HL-60 (cell line): ENCODE measurements at regions not wholly inside any gene's neighbourhood (a gene's known extent, or its start where the extent isn't known, plus 50 kb on each side); places are given as distances from the start of the nearest gene placed in this dataset.

Experiments
- DNase-seq, 2 experiments: peaks; one replicate each; pipeline ENCODE4 v3.0.0-alpha.2; 2010 to 2020; ENCODE audit warnings: low read depth in 1 of 2, low spot score in 1 of 2
- H3K27ac ChIP-seq: fragments of 250-450 bp; sonication (Bioruptor Pico); replicated peaks from 2 replicates; pipeline ENCODE4 v1.5.1; 2020; ENCODE audit warnings: mild to moderate bottlenecking, moderate library complexity
- H3K27me3 ChIP-seq: fragments of 250-450 bp; sonication (Bioruptor Pico); 2 replicates; pipeline ENCODE4 v1.5.1; 2021; ENCODE audit warnings: mild to moderate bottlenecking, moderate library complexity; ENCODE audit not compliant: insufficient read depth, poor library complexity, severe bottlenecking
- H3K4me3 ChIP-seq: replicated peaks from 2 replicates; pipeline ENCODE4 v1.5.1; 2011; ENCODE audit warnings: mild to moderate bottlenecking, control low read depth, low read length; ENCODE audit not compliant: insufficient read depth
- GABPA ChIP-seq: IDR thresholded peaks from 2 replicates; pipeline ENCODE4 v1.6.1; 2012; ENCODE audit warnings: low read depth
- POLR2AphosphoS5 ChIP-seq: IDR thresholded peaks from 2 replicates; pipeline ENCODE4 v1.6.1; 2012; ENCODE audit warnings: low read depth
- SPI1 ChIP-seq: IDR thresholded peaks from 2 replicates; pipeline ENCODE4 v1.6.1; 2012; ENCODE audit warnings: low read depth, mild to moderate bottlenecking, borderline replicate concordance
- TF ChIP-seq, protein P1 (sequence below): IDR thresholded peaks from 2 replicates; pipeline ENCODE4 v1.6.1; 2012; ENCODE audit warnings: low read depth; ENCODE audit not compliant: insufficient replicate concordance
- TF ChIP-seq, protein P2 (sequence below): IDR thresholded peaks from one replicate; pipeline ENCODE4 v1.5.1; 2011; ENCODE audit warnings: low read length, control low read depth, inconsistent platforms; ENCODE audit not compliant: insufficient read depth

- no peak for DNase-seq
- no peak for TF ChIP-seq SPI1
- TF ChIP-seq, protein P1, sequence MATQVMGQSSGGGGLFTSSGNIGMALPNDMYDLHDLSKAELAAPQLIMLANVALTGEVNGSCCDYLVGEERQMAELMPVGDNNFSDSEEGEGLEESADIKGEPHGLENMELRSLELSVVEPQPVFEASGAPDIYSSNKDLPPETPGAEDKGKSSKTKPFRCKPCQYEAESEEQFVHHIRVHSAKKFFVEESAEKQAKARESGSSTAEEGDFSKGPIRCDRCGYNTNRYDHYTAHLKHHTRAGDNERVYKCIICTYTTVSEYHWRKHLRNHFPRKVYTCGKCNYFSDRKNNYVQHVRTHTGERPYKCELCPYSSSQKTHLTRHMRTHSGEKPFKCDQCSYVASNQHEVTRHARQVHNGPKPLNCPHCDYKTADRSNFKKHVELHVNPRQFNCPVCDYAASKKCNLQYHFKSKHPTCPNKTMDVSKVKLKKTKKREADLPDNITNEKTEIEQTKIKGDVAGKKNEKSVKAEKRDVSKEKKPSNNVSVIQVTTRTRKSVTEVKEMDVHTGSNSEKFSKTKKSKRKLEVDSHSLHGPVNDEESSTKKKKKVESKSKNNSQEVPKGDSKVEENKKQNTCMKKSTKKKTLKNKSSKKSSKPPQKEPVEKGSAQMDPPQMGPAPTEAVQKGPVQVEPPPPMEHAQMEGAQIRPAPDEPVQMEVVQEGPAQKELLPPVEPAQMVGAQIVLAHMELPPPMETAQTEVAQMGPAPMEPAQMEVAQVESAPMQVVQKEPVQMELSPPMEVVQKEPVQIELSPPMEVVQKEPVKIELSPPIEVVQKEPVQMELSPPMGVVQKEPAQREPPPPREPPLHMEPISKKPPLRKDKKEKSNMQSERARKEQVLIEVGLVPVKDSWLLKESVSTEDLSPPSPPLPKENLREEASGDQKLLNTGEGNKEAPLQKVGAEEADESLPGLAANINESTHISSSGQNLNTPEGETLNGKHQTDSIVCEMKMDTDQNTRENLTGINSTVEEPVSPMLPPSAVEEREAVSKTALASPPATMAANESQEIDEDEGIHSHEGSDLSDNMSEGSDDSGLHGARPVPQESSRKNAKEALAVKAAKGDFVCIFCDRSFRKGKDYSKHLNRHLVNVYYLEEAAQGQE = no peak
- TF ChIP-seq GABPA = no peak
- TF ChIP-seq POLR2AphosphoS5 = no peak
- TF ChIP-seq, protein P2, sequence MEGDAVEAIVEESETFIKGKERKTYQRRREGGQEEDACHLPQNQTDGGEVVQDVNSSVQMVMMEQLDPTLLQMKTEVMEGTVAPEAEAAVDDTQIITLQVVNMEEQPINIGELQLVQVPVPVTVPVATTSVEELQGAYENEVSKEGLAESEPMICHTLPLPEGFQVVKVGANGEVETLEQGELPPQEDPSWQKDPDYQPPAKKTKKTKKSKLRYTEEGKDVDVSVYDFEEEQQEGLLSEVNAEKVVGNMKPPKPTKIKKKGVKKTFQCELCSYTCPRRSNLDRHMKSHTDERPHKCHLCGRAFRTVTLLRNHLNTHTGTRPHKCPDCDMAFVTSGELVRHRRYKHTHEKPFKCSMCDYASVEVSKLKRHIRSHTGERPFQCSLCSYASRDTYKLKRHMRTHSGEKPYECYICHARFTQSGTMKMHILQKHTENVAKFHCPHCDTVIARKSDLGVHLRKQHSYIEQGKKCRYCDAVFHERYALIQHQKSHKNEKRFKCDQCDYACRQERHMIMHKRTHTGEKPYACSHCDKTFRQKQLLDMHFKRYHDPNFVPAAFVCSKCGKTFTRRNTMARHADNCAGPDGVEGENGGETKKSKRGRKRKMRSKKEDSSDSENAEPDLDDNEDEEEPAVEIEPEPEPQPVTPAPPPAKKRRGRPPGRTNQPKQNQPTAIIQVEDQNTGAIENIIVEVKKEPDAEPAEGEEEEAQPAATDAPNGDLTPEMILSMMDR = no peak
- no peak overlapping the region for H3K4me3 ChIP-seq
- H3K27ac ChIP-seq = no peak overlapping the region
- H3K27me3 ChIP-seq = no peaks in the 10 kb centered on the region
These were observed 130.7 kb upstream of the GOLGA6L4 start for GRCh38 chr15:84104853-84105252.

DNA sequence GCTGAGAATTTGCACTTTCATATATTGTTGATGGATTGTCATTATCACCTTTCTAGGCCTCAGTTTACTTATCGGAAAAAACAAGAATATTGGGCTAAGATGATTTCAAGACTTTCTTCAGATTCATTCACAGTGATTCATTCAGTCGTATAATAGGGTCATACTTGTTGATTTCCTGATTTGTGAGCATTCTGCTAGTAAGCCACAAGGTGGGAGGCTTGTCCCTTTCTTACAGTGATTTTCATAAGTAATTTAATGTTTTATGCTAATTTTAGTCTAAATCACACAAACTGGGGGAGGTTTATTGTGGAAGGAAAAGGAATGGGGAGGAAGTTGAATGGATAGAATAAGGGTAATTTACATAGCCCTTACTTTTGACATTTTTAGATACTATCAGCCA is 126.8 kb upstream of the GOLGA6L4 start:
- no peak for TF ChIP-seq SPI1
- no peak for TF ChIP-seq POLR2AphosphoS5
- TF ChIP-seq, protein P2 = no peak
- Histone ChIP-seq H3K4me3 (no peak overlapping the region), H3K27ac (no peak overlapping the region), H3K27me3 (peaks cover 3% of the 10 kb centered on the region)
- no peak for DNase-seq

DNA sequence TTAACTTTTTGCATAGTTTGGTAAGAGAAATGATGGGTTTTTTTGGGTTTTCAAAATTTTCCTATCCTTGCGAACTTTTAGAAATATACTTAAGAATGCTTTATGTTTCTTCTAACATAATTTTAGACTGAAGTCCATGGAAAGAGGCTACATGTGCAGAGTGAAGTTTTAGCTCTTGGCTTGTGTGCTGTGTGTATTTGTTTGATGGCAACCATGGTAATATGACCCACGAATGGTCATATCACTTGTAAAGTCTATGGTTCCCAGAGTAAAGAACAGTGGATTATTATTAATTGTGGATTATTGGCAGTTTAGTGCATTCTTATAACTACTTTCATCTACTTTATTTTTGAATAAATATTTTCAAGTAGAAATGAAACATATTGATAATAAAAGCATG is 124.0 kb upstream of the GOLGA6L4 start:
- TF ChIP-seq GABPA (no peak), POLR2AphosphoS5 (no peak), SPI1 (no peak)
- TF ChIP-seq, protein P2 = no peak
- TF ChIP-seq, protein P1 = no peak
- Histone ChIP-seq H3K27ac (no peak overlapping the region), H3K27me3 (peaks cover 3% of the 10 kb centered on the region), H3K4me3 (no peak overlapping the region)
- DNase-seq = no peak

GRCh38 chr15:84112025-84112424 is 123.5 kb upstream of the GOLGA6L4 start:
- H3K4me3 ChIP-seq = no peak overlapping the region
- no peak for DNase-seq

More at GRCh38 chr15:84112025-84112424, 123.5 kb upstream of the GOLGA6L4 start:
- Histone ChIP-seq H3K27me3 (peaks cover 3% of the 10 kb centered on the region), H3K27ac (no peak overlapping the region)
- TF ChIP-seq SPI1 (no peak), GABPA (no peak), POLR2AphosphoS5 (no peak)
- TF ChIP-seq, protein P2 = no peak
- TF ChIP-seq, protein P1 = no peak
